Activated T-helper 1 cell treated with anti-CD3 and anti-CD28 coated beads, Interleukin-12 subunit alpha, Interleukin-12 subunit beta, Interleukin-2, Interleukin-4 antibody, amounts not matched to agents 30 ng/mL and 10 ng/mL and 1 ng/mL, durations not matched to agents 14 hours and 24 hours and 36 hours (primary cell): ENCODE measurements at regions not wholly inside any gene's neighbourhood (a gene's known extent, or its start where the extent isn't known, plus 50 kb on each side); places are given as distances from the start of the nearest gene placed in this dataset.

Source experiments
- DNase-seq: peaks from one replicate; pipeline ENCODE4 v3.0.0; 2021; ENCODE audit warnings: low spot score
- H3K27ac Mint-ChIP-seq: one replicate; pipeline ENCODE4 v1.8.0; 2021; ENCODE audit warnings: mild to moderate bottlenecking, mixed read lengths
- H3K27me3 Mint-ChIP-seq: one replicate; pipeline ENCODE4 v1.8.0; 2022; ENCODE audit warnings: mild to moderate bottlenecking, moderate library complexity, mixed read lengths; ENCODE audit not compliant: insufficient read depth
- H3K36me3 Mint-ChIP-seq: one replicate; pipeline ENCODE4 v1.8.0; 2021; ENCODE audit warnings: low read depth, mixed read lengths
- H3K4me1 Mint-ChIP-seq: one replicate; pipeline ENCODE4 v1.8.0; 2021; ENCODE audit warnings: low read depth, mixed read lengths
- H3K4me3 Mint-ChIP-seq: one replicate; pipeline ENCODE4 v1.8.0; 2021; ENCODE audit warnings: mild to moderate bottlenecking, moderate library complexity, mixed read lengths
- H3K9me3 Mint-ChIP-seq: one replicate; pipeline ENCODE4 v1.8.0; 2021; ENCODE audit warnings: mixed read lengths
- intact Hi-C: fragments of 100-400 bp; cut with micrococcal nuclease; formaldehyde crosslinking; loops from one replicate; pipeline ENCODE4 v1.15.1; 2024

GRCh38 chr4:52265781-52266525, 214.8 kb downstream of the SPATA18 start:
- no peaks in the 10 kb centered on the region for H3K36me3 Mint-ChIP-seq
- intact Hi-C loops: no loop called here
- H3K4me3 Mint-ChIP-seq: no peak overlapping the region
- no peaks in the 10 kb centered on the region for H3K4me1 Mint-ChIP-seq
- no peaks in the 10 kb centered on the region for H3K27me3 Mint-ChIP-seq
- no peak overlapping the region for H3K27ac Mint-ChIP-seq
- H3K9me3 Mint-ChIP-seq: no peaks in the 10 kb centered on the region
- DNase-seq: no peak

- intact Hi-C loops: no loop called here
- H3K27me3 Mint-ChIP-seq: no peaks in the 10 kb centered on the region
- H3K4me1 Mint-ChIP-seq: no peaks in the 10 kb centered on the region
- no peaks in the 10 kb centered on the region for H3K36me3 Mint-ChIP-seq
- no peak overlapping the region for H3K27ac Mint-ChIP-seq
- no peak overlapping the region for H3K4me3 Mint-ChIP-seq
- DNase-seq: no peak
- H3K9me3 Mint-ChIP-seq: no peaks in the 10 kb centered on the region
These were observed 215.5 kb downstream of the SPATA18 start for GRCh38 chr4:52266537-52267137.

- Mint-ChIP-seq H3K4me1 (no peaks in the 10 kb centered on the region), H3K9me3 (peaks cover 9% of the 10 kb centered on the region), H3K27ac (no peak overlapping the region), H3K27me3 (no peaks in the 10 kb centered on the region), H3K4me3 (no peak overlapping the region), H3K36me3 (no peaks in the 10 kb centered on the region)
- DNase-seq: no peak
- intact Hi-C loops: no loop called here
These were observed 218.7 kb downstream of the SPATA18 start for GRCh38 chr4:52269761-52270160.

- Mint-ChIP-seq H3K36me3 (no peaks in the 10 kb centered on the region), H3K9me3 (peaks cover 19% of the 10 kb centered on the region)
These were observed 222.8 kb downstream of the SPATA18 start for GRCh38 chr4:52273885-52274284.

GRCh38 chr4:52288212-52288855, 237.2 kb downstream of the SPATA18 start:
- no peak overlapping the region for H3K4me3 Mint-ChIP-seq
- no peak overlapping the region for H3K27ac Mint-ChIP-seq
- intact Hi-C loops: no loop called here
- no peaks in the 10 kb centered on the region for H3K36me3 Mint-ChIP-seq
- H3K4me1 Mint-ChIP-seq: no peaks in the 10 kb centered on the region
- DNase-seq: no peak
- peaks cover 1% of the 10 kb centered on the region for H3K27me3 Mint-ChIP-seq
- no peaks in the 10 kb centered on the region for H3K9me3 Mint-ChIP-seq

More at GRCh38 chr4:52273885-52274284, 222.8 kb downstream of the SPATA18 start:
- Mint-ChIP-seq H3K4me3 (no peak overlapping the region), H3K27ac (no peak overlapping the region), H3K27me3 (no peaks in the 10 kb centered on the region), H3K4me1 (no peaks in the 10 kb centered on the region)
- no peak for DNase-seq
- intact Hi-C loops: no loop called here

- H3K4me1 Mint-ChIP-seq: no peaks in the 10 kb centered on the region
- H3K9me3 Mint-ChIP-seq: no peaks in the 10 kb centered on the region
- DNase-seq: no peak
- H3K27me3 Mint-ChIP-seq: peaks cover 1% of the 10 kb centered on the region
- H3K27ac Mint-ChIP-seq: no peak overlapping the region
- H3K4me3 Mint-ChIP-seq: no peak overlapping the region
- intact Hi-C loops: no loop called here
- no peaks in the 10 kb centered on the region for H3K36me3 Mint-ChIP-seq
These were observed 239.4 kb downstream of the SPATA18 start for GRCh38 chr4:52290466-52290865.

- Mint-ChIP-seq H3K36me3 (no peaks in the 10 kb centered on the region), H3K27me3 (peaks cover 1% of the 10 kb centered on the region), H3K9me3 (no peaks in the 10 kb centered on the region), H3K4me1 (no peaks in the 10 kb centered on the region), H3K27ac (no peak overlapping the region), H3K4me3 (no peak overlapping the region)
- DNase-seq: no peak
- intact Hi-C loops: no loop called here
These were observed 241.1 kb downstream of the SPATA18 start for GRCh38 chr4:52292245-52292644.

- no peak overlapping the region for H3K27ac Mint-ChIP-seq
- no peaks in the 10 kb centered on the region for H3K9me3 Mint-ChIP-seq
- no peaks in the 10 kb centered on the region for H3K27me3 Mint-ChIP-seq
- H3K36me3 Mint-ChIP-seq: no peaks in the 10 kb centered on the region
- intact Hi-C loops: no loop called here
- no peaks in the 10 kb centered on the region for H3K4me1 Mint-ChIP-seq
- no peak overlapping the region for H3K4me3 Mint-ChIP-seq
- no peak for DNase-seq
These were observed 245.2 kb downstream of the SPATA18 start for GRCh38 chr4:52296341-52296740.

- no peak overlapping the region for H3K27ac Mint-ChIP-seq
- no peak overlapping the region for H3K4me3 Mint-ChIP-seq
- H3K36me3 Mint-ChIP-seq: no peaks in the 10 kb centered on the region
- DNase-seq: no peak
- intact Hi-C loops: no loop called here
- no peaks in the 10 kb centered on the region for H3K27me3 Mint-ChIP-seq
- H3K4me1 Mint-ChIP-seq: no peaks in the 10 kb centered on the region
- H3K9me3 Mint-ChIP-seq: peaks cover 6% of the 10 kb centered on the region
These were observed 247.3 kb downstream of the SPATA18 start for GRCh38 chr4:52298444-52298843.

- intact Hi-C loops: no loop called here
- H3K36me3 Mint-ChIP-seq: no peaks in the 10 kb centered on the region
- no peak for DNase-seq
- peaks cover 6% of the 10 kb centered on the region for H3K9me3 Mint-ChIP-seq
- no peaks in the 10 kb centered on the region for H3K27me3 Mint-ChIP-seq
- H3K4me3 Mint-ChIP-seq: no peak overlapping the region
- no peaks in the 10 kb centered on the region for H3K4me1 Mint-ChIP-seq
- H3K27ac Mint-ChIP-seq: no peak overlapping the region
These were observed 248.0 kb downstream of the SPATA18 start for GRCh38 chr4:52299120-52299519.

- no peak overlapping the region for H3K27ac Mint-ChIP-seq
- H3K36me3 Mint-ChIP-seq: no peaks in the 10 kb centered on the region
- no peaks in the 10 kb centered on the region for H3K27me3 Mint-ChIP-seq
- peaks cover 3% of the 10 kb centered on the region for H3K9me3 Mint-ChIP-seq
- intact Hi-C loops: no loop called here
- H3K4me3 Mint-ChIP-seq: no peak overlapping the region
- no peaks in the 10 kb centered on the region for H3K4me1 Mint-ChIP-seq
- no peak for DNase-seq
These were observed 260.5 kb downstream of the SPATA18 start for GRCh38 chr4:52311464-52312125.

- Mint-ChIP-seq H3K9me3 (peaks cover 3% of the 10 kb centered on the region), H3K36me3 (no peaks in the 10 kb centered on the region), H3K4me1 (no peaks in the 10 kb centered on the region), H3K4me3 (no peak overlapping the region), H3K27me3 (no peaks in the 10 kb centered on the region), H3K27ac (no peak overlapping the region)
- DNase-seq: no peak
- intact Hi-C loops: no loop called here
These were observed 261.6 kb downstream of the SPATA18 start for GRCh38 chr4:52312722-52313121.

GRCh38 chr4:52317361-52317879, 266.3 kb downstream of the SPATA18 start:
- Mint-ChIP-seq H3K27me3 (no peaks in the 10 kb centered on the region), H3K4me1 (no peaks in the 10 kb centered on the region), H3K9me3 (peaks cover 3% of the 10 kb centered on the region), H3K36me3 (no peaks in the 10 kb centered on the region), H3K4me3 (no peak overlapping the region), H3K27ac (no peak overlapping the region)
- intact Hi-C loops: no loop called here
- no peak for DNase-seq
